ENCODE measurements at regions not wholly inside any gene's neighbourhood (a gene's known extent, or its start where the extent isn't known, plus 50 kb on each side); places are given as distances from the start of the nearest gene placed in this dataset.

DNA sequence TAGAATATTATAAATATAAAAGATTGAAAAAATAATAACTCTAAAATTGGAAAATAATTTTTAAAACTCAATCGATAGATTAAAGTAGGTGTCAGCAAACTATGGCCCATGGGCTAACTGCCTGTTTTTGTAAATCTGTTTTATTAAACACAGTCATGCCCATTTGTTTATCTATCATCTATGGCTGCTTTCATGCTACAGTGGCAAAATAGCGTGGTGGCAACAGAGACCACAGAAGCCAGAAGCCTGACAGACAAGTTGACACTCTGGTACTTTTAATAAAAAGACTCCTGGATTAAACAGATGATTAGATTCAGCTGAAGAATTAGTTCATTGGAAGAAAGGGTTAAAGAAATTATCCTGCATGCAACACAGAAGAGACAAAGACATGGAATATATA is 400.7 kb upstream of the RORB start:
- no peaks in the 10 kb centered on the region for H3K9me1 ChIP-seq (ENCODE audit: insufficient read depth, low read length)
- no peak overlapping the region for H4K91ac ChIP-seq (ENCODE audit: insufficient read depth, low read depth, low read length)
- H3K4ac ChIP-seq (ENCODE audit: low read depth, low read length), result no peak overlapping the region
- intact Hi-C loops (cut with micrococcal nuclease), result no loop called here
- no CpG with 5 or more reads among the region's 2 CpGs for WGBS, 2 experiments (ENCODE audit: extremely low coverage in 2 of 2, insufficient read length in 1 of 2)
- no peak overlapping the region for H4K8ac ChIP-seq (ENCODE audit: low read depth in 2 of 2, low read length in 2 of 2)
- no peaks in the 10 kb centered on the region for H4K20me1 ChIP-seq (ENCODE audit: insufficient read depth, low read length)
- H2AK9ac ChIP-seq (replicated peaks; ENCODE audit: low read depth, low read length, poor library complexity), result no peak overlapping the region
- H4K5ac ChIP-seq (ENCODE audit: low read depth, low read length), result no peak overlapping the region
- H3K4me2 ChIP-seq (ENCODE audit: low read depth, low read length), result no peak overlapping the region
- CTCF ChIA-PET, result no interaction called here
- H2BK120ac ChIP-seq (ENCODE audit: low read depth, low read length), result no peak overlapping the region
- no peak overlapping the region for H2BK15ac ChIP-seq (ENCODE audit: low read depth, low read length)
- BruUV-seq (replicated peaks), result no TSS peak
- no peaks in the 10 kb centered on the region for H3K79me1 ChIP-seq (ENCODE audit: low read depth in 1 of 2, low read length in 2 of 2)
- H3K18ac ChIP-seq (ENCODE audit: low read depth, low read length), result no peak overlapping the region
- H2BK20ac ChIP-seq (ENCODE audit: low read depth, low read length), result no peak overlapping the region
- H3K23ac ChIP-seq (ENCODE audit: low read depth, low read length), result no peak overlapping the region
- POLR2A ChIA-PET (ENCODE audit: unreplicated experiment), result no interaction called here
- no peak for ATAC-seq (ENCODE audit: low read depth)
- no peaks in the 10 kb centered on the region for H3K9me3 ChIP-seq (ENCODE audit: control insufficient read depth, insufficient read depth, low read length)
- H2AK5ac ChIP-seq (ENCODE audit: low read depth, low read length), result no peak overlapping the region
- dilution Hi-C loops (cut with HindIII; ENCODE audit: low sequenced_read_pairs, unreplicated experiment), result no loop called here
- no peak overlapping the region for H3K4me3 ChIP-seq (ENCODE audit: insufficient read depth, low read depth, low read length)
- in situ Hi-C loops (cut with MboI; ENCODE audit: low sequenced_read_pairs), result no loop called here
- no peak overlapping the region for H3K9ac ChIP-seq (ENCODE audit: low read depth, low read length)
- H3K14ac ChIP-seq (replicated peaks; ENCODE audit: low read depth, low read length), result no peak overlapping the region
- no peaks in the 10 kb centered on the region for H3K36me3 ChIP-seq (ENCODE audit: control insufficient read depth, insufficient read depth, low read length)
- H3K4me1 ChIP-seq (ENCODE audit: control insufficient read depth, insufficient read depth, low read length), result no peaks in the 10 kb centered on the region
- no peak overlapping the region for H2BK5ac ChIP-seq (ENCODE audit: low read depth, low read length, poor library complexity, severe bottlenecking)
- DNase-seq, result no peak
- no peak overlapping the region for H3K27ac ChIP-seq (ENCODE audit: insufficient read depth, low read length)
- no peak overlapping the region for H3K56ac ChIP-seq (ENCODE audit: extremely low read depth, insufficient read depth, low read length)
- H3K27me3 ChIP-seq (ENCODE audit: control insufficient read depth, insufficient read depth, low read length), result no peaks in the 10 kb centered on the region
- H2AFZ ChIP-seq (replicated peaks; ENCODE audit: low read length, poor library complexity), result no peak overlapping the region
- TF ChIP-seq, protein P1, sequence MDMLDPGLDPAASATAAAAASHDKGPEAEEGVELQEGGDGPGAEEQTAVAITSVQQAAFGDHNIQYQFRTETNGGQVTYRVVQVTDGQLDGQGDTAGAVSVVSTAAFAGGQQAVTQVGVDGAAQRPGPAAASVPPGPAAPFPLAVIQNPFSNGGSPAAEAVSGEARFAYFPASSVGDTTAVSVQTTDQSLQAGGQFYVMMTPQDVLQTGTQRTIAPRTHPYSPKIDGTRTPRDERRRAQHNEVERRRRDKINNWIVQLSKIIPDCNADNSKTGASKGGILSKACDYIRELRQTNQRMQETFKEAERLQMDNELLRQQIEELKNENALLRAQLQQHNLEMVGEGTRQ (IDR thresholded peaks at IDR 0.05; ENCODE audit: low read depth, low read length), result no peak
- TF ChIP-seq SMC3 (IDR thresholded peaks at IDR 0.05; ENCODE audit: low read depth, low read length) (no peak), RFX5 (IDR thresholded peaks at IDR 0.05; ENCODE audit: low read depth, low read length) (no peak), FOS (IDR thresholded peaks at IDR 0.05; ENCODE audit: low read depth, low read length) (no peak), MAFK (IDR thresholded peaks at IDR 0.05; ENCODE audit: low read depth, low read length) (no peak), CEBPB (IDR thresholded peaks at IDR 0.05; ENCODE audit: low read depth, low read length) (no peak), NFE2L2 (IDR thresholded peaks at IDR 0.05; ENCODE audit: low read depth, low read length) (no peak), RCOR1 (IDR thresholded peaks at IDR 0.05; ENCODE audit: insufficient replicate concordance, low read length) (no peak), BHLHE40 (IDR thresholded peaks at IDR 0.05; ENCODE audit: low read depth, low read length) (no peak), MAZ (IDR thresholded peaks at IDR 0.05; ENCODE audit: borderline replicate concordance, low read depth, low read length) (no peak), MXI1 (IDR thresholded peaks at IDR 0.05; ENCODE audit: borderline replicate concordance, low read depth, low read length) (no peak), POLR2A (IDR thresholded peaks at IDR 0.05; ENCODE audit: low read depth, low read length) (no peak), RAD21 (IDR thresholded peaks at IDR 0.05; ENCODE audit: low read length) (no peak), CHD1 (IDR thresholded peaks at IDR 0.05; ENCODE audit: low read depth, low read length) (no peak)
- TF ChIP-seq, protein P2, sequence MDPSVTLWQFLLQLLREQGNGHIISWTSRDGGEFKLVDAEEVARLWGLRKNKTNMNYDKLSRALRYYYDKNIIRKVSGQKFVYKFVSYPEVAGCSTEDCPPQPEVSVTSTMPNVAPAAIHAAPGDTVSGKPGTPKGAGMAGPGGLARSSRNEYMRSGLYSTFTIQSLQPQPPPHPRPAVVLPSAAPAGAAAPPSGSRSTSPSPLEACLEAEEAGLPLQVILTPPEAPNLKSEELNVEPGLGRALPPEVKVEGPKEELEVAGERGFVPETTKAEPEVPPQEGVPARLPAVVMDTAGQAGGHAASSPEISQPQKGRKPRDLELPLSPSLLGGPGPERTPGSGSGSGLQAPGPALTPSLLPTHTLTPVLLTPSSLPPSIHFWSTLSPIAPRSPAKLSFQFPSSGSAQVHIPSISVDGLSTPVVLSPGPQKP (IDR thresholded peaks at IDR 0.05; ENCODE audit: borderline replicate concordance, low read depth, low read length), result no peak
- TF ChIP-seq, protein P3, sequence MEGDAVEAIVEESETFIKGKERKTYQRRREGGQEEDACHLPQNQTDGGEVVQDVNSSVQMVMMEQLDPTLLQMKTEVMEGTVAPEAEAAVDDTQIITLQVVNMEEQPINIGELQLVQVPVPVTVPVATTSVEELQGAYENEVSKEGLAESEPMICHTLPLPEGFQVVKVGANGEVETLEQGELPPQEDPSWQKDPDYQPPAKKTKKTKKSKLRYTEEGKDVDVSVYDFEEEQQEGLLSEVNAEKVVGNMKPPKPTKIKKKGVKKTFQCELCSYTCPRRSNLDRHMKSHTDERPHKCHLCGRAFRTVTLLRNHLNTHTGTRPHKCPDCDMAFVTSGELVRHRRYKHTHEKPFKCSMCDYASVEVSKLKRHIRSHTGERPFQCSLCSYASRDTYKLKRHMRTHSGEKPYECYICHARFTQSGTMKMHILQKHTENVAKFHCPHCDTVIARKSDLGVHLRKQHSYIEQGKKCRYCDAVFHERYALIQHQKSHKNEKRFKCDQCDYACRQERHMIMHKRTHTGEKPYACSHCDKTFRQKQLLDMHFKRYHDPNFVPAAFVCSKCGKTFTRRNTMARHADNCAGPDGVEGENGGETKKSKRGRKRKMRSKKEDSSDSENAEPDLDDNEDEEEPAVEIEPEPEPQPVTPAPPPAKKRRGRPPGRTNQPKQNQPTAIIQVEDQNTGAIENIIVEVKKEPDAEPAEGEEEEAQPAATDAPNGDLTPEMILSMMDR (conservative IDR thresholded peaks at IDR 0.05; ENCODE audit: low read depth, low read length), result no peak

Data from IMR-90 (cell line).